ENCODE measurements at regions not wholly inside any gene's neighbourhood (a gene's known extent, or its start where the extent isn't known, plus 50 kb on each side); places are given as distances from the start of the nearest gene placed in this dataset.
"Not testable (repeated sequence)": the region's sequence is repeated elsewhere in the genome, so short reads cannot be mapped to it uniquely, and the experiment has no call there.

GRCh38 chr12:23259558-23259957, 634.6 kb downstream of the ETNK1 start:
- TF ChIP-seq, protein P1, sequence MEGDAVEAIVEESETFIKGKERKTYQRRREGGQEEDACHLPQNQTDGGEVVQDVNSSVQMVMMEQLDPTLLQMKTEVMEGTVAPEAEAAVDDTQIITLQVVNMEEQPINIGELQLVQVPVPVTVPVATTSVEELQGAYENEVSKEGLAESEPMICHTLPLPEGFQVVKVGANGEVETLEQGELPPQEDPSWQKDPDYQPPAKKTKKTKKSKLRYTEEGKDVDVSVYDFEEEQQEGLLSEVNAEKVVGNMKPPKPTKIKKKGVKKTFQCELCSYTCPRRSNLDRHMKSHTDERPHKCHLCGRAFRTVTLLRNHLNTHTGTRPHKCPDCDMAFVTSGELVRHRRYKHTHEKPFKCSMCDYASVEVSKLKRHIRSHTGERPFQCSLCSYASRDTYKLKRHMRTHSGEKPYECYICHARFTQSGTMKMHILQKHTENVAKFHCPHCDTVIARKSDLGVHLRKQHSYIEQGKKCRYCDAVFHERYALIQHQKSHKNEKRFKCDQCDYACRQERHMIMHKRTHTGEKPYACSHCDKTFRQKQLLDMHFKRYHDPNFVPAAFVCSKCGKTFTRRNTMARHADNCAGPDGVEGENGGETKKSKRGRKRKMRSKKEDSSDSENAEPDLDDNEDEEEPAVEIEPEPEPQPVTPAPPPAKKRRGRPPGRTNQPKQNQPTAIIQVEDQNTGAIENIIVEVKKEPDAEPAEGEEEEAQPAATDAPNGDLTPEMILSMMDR (conservative IDR thresholded peaks at IDR 0.05), result no peak
- no peak overlapping the region for H3K27ac ChIP-seq

- no peak overlapping the region for H3K27ac ChIP-seq
- TF ChIP-seq, protein P1 (conservative IDR thresholded peaks at IDR 0.05), result no peak
These were observed 637.7 kb downstream of the ETNK1 start for GRCh38 chr12:23262670-23263069.

GRCh38 chr12:23277831-23278230, 652.9 kb downstream of the ETNK1 start:
- TF ChIP-seq, protein P1 (conservative IDR thresholded peaks at IDR 0.05), result no peak
- no peak overlapping the region for H3K27ac ChIP-seq

GRCh38 chr12:23281295-23281694, 656.3 kb downstream of the ETNK1 start:
- TF ChIP-seq, protein P1 (conservative IDR thresholded peaks at IDR 0.05), result no peak
- H3K27ac ChIP-seq, result no peak overlapping the region

DNA sequence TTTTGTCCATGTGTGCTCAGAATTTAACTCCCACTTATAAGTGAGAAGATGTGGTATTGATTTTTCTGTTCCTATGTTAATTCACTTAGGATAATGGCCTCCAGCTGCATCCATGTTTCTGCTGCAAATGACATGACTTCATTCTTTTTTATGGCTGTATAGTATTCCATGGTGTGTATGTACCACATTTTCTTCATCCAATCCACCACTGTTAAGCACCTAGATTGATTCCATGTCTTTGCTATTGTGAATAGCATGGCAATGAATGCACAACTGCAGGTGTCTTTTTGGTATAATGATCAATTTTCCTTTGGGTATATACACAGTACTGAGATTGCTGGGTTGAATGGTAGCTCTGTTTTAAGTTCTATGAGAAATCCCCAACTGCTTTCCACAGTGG, 657.7 kb downstream of the ETNK1 start:
- TF ChIP-seq, protein P1 (conservative IDR thresholded peaks at IDR 0.05), result no peak
- H3K27ac ChIP-seq, result no peak overlapping the region

- not testable (repeated sequence) for H3K27ac ChIP-seq
These were observed 661.0 kb downstream of the ETNK1 start for GRCh38 chr12:23285764-23286530.

GRCh38 chr12:23290627-23291330, 658.7 kb downstream of the SOX5 start:
- no peak overlapping the region for H3K27ac ChIP-seq

More at GRCh38 chr12:23290627-23291330, 658.7 kb downstream of the SOX5 start:
- TF ChIP-seq, protein P1 (conservative IDR thresholded peaks at IDR 0.05), result no peak

Measured in VCaP (cell line).